GM13977 (cell line): ENCODE measurements at regions not wholly inside any gene's neighbourhood (a gene's known extent, or its start where the extent isn't known, plus 50 kb on each side); places are given as distances from the start of the nearest gene placed in this dataset.

Experiments
- DNase-seq: peaks from one replicate; pipeline ENCODE4 v3.0.0; 2012; ENCODE audit warnings: low spot score
- CTCF ChIP-seq: IDR thresholded peaks from 2 replicates; pipeline ENCODE4 v1.5.1; 2012; ENCODE audit warnings: mild to moderate bottlenecking, control low read depth; ENCODE audit not compliant: insufficient read depth; ENCODE audit errors: extremely low read depth, missing control alignments
- in situ Hi-C: fragments of 300-500 bp; cut with MboI; formaldehyde crosslinking; loops from one replicate; pipeline ENCODE4 v1.12.0; 2022; ENCODE audit warnings: low sequenced_read_pairs, low pct_unique_long_range_greater_than_20kb, mixed read lengths, inconsistent platforms; ENCODE audit not compliant: unreplicated experiment

- no peak for TF ChIP-seq CTCF
- in situ Hi-C loops = no loop called here
- DNase-seq = no peak
Measured at GRCh38 chr4:71243091-71243833, 95.6 kb upstream of the SLC4A4 start.

- in situ Hi-C loops = no loop called here
- DNase-seq = no peak
- TF ChIP-seq CTCF = no peak
Measured at GRCh38 chr4:71247706-71248105, 91.1 kb upstream of the SLC4A4 start.

- TF ChIP-seq CTCF = no peak
- DNase-seq = no peak
- in situ Hi-C loops = loop anchor here (25.0 kb wide), 1 partner anchor 461 kb away; no protein-coding TSS in a partner anchor
Measured at GRCh38 chr4:71251261-71251660, 87.6 kb upstream of the SLC4A4 start.

GRCh38 chr4:71253545-71253944, 85.3 kb upstream of the SLC4A4 start:
- TF ChIP-seq CTCF = no peak
- in situ Hi-C loops = loop anchor here (25.0 kb wide), 1 partner anchor 459 kb away; no protein-coding TSS in a partner anchor

GRCh38 chr4:71254451-71255012, 84.3 kb upstream of the SLC4A4 start:
- TF ChIP-seq CTCF = no peak
- in situ Hi-C loops = loop anchor here (25.0 kb wide), 1 partner anchor 458 kb away; no protein-coding TSS in a partner anchor
- no peak for DNase-seq

More at GRCh38 chr4:71253545-71253944, 85.3 kb upstream of the SLC4A4 start:
- DNase-seq = no peak

GRCh38 chr4:71255976-71256375, 82.8 kb upstream of the SLC4A4 start:
- in situ Hi-C loops = loop anchor here (25.0 kb wide), 1 partner anchor 456 kb away; no protein-coding TSS in a partner anchor
- no peak for TF ChIP-seq CTCF

More at GRCh38 chr4:71255976-71256375, 82.8 kb upstream of the SLC4A4 start:
- no peak for DNase-seq
